ENCODE measurements at regions not wholly inside any gene's neighbourhood (a gene's known extent, or its start where the extent isn't known, plus 50 kb on each side); places are given as distances from the start of the nearest gene placed in this dataset.
A peak's percentile ranks its signal among the peaks of the same experiment; 100 is the strongest.
"Not testable (repeated sequence)": the region's sequence is repeated elsewhere in the genome, so short reads cannot be mapped to it uniquely, and the experiment has no call there.

DNA sequence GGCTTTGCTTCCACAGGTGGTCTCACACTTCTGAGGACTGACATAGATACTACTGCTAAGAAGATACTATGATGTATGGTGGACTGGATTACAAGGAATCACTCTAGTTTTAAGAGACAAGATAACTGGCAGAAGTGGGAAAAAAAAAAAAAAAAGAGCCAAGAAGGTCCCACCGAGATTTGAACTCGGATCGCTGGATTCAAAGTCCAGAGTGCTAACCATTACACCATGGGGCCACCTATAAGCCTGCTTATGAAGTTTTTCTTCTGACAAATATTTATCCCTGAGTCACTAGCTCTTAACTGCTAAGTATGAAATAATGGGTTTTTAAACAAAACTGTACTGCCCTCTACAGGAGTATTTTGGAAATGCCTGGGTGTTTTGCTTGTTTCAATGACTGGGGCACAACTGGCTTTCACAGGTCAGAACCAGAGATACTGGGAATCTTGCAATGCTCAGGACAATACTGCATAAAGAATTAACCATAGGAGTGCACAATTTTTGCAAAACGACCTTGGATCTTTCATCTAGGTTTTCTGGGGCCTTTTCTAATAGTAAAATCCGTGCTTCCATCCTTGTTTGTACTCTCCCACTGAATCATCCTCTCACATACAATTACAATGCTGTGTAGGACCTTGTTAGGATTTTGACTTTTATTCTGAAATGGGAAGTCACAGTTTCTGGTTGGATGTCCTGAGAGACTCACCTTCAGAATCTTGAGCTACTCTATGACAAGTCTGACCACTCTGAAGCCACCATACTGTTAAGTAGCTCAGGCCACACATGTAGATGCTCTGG, 116.3 kb downstream of the OR2B2 start:
- no peak overlapping the region for H3K9ac ChIP-seq (ENCODE audit: low read depth, low read length)
- no peaks in the 10 kb centered on the region for H3K36me3 ChIP-seq (ENCODE audit: control insufficient read depth, insufficient read depth, low read length)
- H3K4me1 ChIP-seq (ENCODE audit: control insufficient read depth, insufficient read depth, low read length): no peaks in the 10 kb centered on the region
- peak overlapping the region; percentile 33 for H3K4me3 ChIP-seq (ENCODE audit: low read depth, low read length)
- no peaks in the 10 kb centered on the region for H3K27me3 ChIP-seq (ENCODE audit: control insufficient read depth, insufficient read depth, low read length)
- no peaks in the 10 kb centered on the region for H3K9me3 ChIP-seq (ENCODE audit: control insufficient read depth, insufficient read depth, low read length)

DNA sequence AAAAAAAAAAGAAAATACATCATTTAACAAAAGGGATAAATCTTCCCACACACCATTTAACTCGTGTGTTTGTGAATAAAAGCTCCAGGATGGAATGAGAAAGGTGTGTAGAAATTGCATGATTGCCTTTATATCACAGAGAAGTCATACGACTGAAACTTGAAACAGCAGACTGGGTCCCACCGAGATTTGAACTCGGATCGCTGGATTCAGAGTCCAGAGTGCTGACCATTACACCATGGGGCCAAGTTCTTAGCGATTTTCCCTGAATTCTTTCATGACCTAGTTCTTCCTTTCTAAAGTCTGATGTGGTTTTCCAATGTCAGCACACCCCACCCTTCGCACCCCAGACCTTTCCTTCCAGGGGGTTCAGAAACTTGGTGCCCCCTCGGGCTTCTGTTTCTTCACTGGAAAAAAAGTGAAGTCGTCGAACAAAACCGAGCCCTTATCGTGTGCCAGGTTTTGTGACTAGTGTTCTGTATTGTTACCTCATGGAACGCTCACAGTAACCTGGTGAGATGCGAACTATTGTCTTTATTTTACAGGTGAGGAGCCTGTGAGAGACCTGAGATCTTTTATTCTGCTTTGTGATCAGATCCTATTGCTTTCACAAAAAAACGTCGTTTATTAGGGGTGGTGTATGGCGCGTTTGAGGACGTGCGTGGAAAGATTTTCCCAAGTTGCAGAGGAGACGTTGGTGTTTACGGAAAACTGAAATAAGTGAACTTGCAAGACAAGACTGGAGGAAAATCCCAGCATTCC, 120.8 kb downstream of the OR2B2 start:
- peak overlapping the region; percentile 84 for H3K4me3 ChIP-seq (ENCODE audit: low read depth, low read length)
- H3K27me3 ChIP-seq (ENCODE audit: control insufficient read depth, insufficient read depth, low read length): peaks cover 5% of the 10 kb centered on the region
- H3K4me1 ChIP-seq (ENCODE audit: control insufficient read depth, insufficient read depth, low read length): no peaks in the 10 kb centered on the region
- H3K36me3 ChIP-seq (ENCODE audit: control insufficient read depth, insufficient read depth, low read length): no peaks in the 10 kb centered on the region
- no peak overlapping the region for H3K9ac ChIP-seq (ENCODE audit: low read depth, low read length)
- no peaks in the 10 kb centered on the region for H3K9me3 ChIP-seq (ENCODE audit: control insufficient read depth, insufficient read depth, low read length)

DNA sequence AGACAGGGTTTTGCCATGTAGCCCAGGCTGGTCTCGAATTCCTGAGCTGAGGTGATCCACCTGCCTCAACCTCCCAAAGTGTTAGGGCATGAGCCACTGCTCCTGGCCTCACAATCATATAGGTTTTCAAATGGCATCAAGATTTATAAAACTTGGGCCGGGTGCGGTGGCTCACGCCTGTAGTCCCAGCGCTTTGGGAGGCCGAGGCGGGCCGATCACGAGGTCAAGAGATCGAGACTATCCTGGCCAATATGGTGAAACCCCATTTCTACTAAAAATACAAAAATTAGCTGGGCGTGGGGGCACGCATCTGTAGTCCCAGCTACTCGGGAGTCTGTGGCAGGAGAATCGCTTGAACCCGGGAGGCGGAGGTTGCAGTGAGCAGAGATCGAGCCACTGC, 123.8 kb downstream of the OR2B2 start:
- H3K9ac ChIP-seq (ENCODE audit: low read depth, low read length); H3K36me3 ChIP-seq (ENCODE audit: control insufficient read depth, insufficient read depth, low read length): not testable (repeated sequence)

DNA sequence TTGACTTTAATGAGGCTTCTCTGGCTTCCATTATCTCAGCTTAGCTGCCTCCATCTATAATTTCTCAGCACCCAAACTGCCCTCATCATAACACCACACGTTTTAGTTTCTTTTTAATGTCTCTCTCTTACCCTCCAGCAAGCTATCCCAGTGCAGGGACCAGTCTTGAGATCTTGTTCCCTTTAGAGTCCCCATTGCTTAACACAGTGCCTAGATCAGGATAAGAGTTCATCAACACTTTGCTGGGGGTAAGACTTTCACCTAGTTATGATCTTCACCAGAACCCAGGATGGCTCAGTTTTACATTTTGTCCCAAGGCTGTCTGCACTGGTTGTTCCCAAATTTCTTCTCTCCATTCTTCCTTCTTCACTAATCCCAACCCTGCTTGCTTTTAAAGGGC, 126.1 kb downstream of the OR2B2 start:
- Histone ChIP-seq H3K27me3 (ENCODE audit: control insufficient read depth, insufficient read depth, low read length) (peaks cover 17% of the 10 kb centered on the region), H3K4me1 (ENCODE audit: control insufficient read depth, insufficient read depth, low read length) (no peaks in the 10 kb centered on the region), H3K4me3 (ENCODE audit: low read depth, low read length) (no peak overlapping the region), H3K9me3 (ENCODE audit: control insufficient read depth, insufficient read depth, low read length) (no peaks in the 10 kb centered on the region), H3K36me3 (ENCODE audit: control insufficient read depth, insufficient read depth, low read length) (no peaks in the 10 kb centered on the region), H3K9ac (ENCODE audit: low read depth, low read length) (no peak overlapping the region)

More for the DNA sequence above, 123.8 kb downstream of the OR2B2 start:
- H3K27me3 ChIP-seq (ENCODE audit: control insufficient read depth, insufficient read depth, low read length): peaks cover 16% of the 10 kb centered on the region
- not testable (repeated sequence) for H3K9me3 ChIP-seq (ENCODE audit: control insufficient read depth, insufficient read depth, low read length); H3K4me3 ChIP-seq (ENCODE audit: low read depth, low read length); H3K4me1 ChIP-seq (ENCODE audit: control insufficient read depth, insufficient read depth, low read length)

DNA sequence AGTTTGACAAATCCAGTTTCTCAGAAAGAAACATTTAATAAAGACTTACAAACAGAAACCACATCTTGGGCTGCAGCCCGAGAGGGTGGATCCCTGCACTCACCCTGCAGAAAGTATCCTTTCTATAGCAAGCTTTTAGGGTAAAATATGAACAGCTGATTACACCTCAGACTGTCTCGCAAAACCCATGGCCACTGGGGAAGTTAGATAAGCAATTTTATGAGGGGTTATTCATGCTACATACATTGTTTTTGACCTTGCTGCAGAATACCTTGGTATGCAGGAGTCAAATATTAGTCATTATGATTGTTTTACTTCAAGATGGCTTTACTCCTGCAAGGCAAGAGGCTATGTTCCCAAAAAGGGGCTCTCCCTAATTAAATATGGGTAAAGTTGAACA, 126.9 kb downstream of the OR2B2 start:
- H3K36me3 ChIP-seq (ENCODE audit: control insufficient read depth, insufficient read depth, low read length): no peaks in the 10 kb centered on the region

DNA sequence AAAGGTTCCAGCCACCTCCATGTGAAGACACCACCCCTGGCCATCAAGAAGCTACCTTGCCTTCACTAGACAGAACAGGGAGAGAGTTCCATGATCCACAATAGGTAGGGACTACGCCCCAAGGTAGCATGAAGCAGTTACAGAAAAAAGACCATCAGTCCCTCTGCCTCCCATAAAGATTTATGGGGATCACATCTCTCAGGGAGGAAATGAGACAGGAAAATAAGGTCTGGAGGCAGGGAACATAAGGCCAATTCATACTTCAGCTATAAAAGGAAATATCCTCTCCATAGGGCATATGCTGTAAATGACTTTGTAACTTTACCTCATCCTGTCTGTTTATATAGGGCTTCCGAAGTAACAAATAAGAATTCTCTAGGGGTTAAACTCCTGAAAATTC, 129.4 kb downstream of the OR2B2 start:
- Histone ChIP-seq H3K4me3 (ENCODE audit: low read depth, low read length) (no peak overlapping the region), H3K36me3 (ENCODE audit: control insufficient read depth, insufficient read depth, low read length) (no peaks in the 10 kb centered on the region), H3K4me1 (ENCODE audit: control insufficient read depth, insufficient read depth, low read length) (no peaks in the 10 kb centered on the region), H3K27me3 (ENCODE audit: control insufficient read depth, insufficient read depth, low read length) (peaks cover 19% of the 10 kb centered on the region), H3K9ac (ENCODE audit: low read depth, low read length) (no peak overlapping the region), H3K9me3 (ENCODE audit: control insufficient read depth, insufficient read depth, low read length) (no peaks in the 10 kb centered on the region)

More for the DNA sequence above, 126.9 kb downstream of the OR2B2 start:
- no peak overlapping the region for H3K4me3 ChIP-seq (ENCODE audit: low read depth, low read length)
- H3K9me3 ChIP-seq (ENCODE audit: control insufficient read depth, insufficient read depth, low read length): no peaks in the 10 kb centered on the region
- no peaks in the 10 kb centered on the region for H3K4me1 ChIP-seq (ENCODE audit: control insufficient read depth, insufficient read depth, low read length)
- peaks cover 19% of the 10 kb centered on the region for H3K27me3 ChIP-seq (ENCODE audit: control insufficient read depth, insufficient read depth, low read length)
- H3K9ac ChIP-seq (ENCODE audit: low read depth, low read length): no peak overlapping the region

DNA sequence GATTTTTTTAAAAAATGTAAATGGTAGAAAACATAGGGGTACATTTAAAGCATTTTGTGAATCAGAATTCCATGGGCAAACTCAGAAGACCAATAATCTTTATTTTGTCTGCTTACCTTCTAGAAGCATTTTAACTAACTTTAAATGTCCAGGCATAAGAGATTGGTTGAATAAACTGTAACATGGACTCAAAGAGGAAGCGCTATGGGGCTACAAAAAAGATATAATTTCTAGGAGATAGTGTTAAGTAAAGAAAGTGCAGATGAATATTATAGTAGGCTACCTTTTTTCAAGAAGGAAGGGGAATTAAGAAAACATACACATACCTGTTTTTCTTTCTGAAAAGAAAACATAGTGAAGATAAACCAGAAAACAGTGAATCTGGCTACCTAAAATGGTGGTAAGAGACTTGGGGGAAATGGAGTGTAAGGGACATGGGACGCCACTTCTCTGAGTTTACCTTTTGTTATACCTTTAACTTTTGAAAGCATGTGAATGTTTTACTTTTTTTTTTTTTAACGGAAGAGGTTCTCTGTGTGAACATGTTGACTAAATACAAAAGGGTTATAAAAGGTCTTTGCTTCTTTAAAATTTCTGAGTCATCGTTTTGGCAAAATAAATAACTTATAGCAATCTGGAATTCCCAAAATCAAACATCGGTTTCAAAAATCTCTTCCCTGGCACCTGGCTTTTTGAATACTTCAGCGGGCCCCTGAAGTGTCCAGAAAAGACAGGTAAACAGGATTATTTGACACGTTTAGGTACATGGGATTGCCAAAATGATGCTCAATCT, 133.4 kb downstream of the OR2B2 start:
- Histone ChIP-seq H3K36me3 (ENCODE audit: control insufficient read depth, insufficient read depth, low read length) (no peaks in the 10 kb centered on the region), H3K27me3 (ENCODE audit: control insufficient read depth, insufficient read depth, low read length) (peaks cover 28% of the 10 kb centered on the region), H3K9ac (ENCODE audit: low read depth, low read length) (no peak overlapping the region), H3K9me3 (ENCODE audit: control insufficient read depth, insufficient read depth, low read length) (no peaks in the 10 kb centered on the region), H3K4me3 (ENCODE audit: low read depth, low read length) (no peak overlapping the region), H3K4me1 (ENCODE audit: control insufficient read depth, insufficient read depth, low read length) (no peaks in the 10 kb centered on the region)

DNA sequence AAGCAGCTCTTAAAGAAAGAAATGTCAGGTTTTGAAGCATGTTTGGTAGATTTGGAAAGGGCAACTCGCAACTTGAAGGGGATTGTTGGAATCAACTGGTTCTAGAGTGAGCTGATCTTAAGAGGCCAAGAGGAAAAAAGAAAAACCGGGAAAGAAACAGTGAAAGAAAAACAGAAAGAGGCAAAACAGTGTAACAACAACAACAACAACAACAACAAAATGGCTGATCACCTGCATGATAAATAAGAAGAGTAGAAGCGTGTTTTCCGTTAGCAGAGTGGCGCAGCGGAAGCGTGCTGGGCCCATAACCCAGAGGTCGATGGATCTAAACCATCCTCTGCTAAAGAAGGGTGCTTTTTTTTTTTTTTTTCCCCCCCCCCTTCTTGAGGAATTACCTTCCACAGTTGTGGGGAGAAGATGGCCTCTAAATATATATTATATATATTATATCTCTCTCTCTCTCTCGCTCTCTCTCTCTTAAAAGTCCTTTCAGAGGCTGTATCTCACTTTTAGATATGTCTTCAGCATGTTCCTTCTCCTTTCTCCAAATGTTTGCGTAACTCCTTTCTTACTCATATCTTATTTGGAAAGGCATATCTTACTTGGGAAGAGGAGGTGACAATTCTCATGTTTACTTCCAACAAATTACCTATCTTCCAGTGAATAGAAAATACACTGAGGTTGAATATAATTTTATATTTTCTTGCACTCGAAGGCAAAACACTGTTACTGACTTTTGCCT, 134.4 kb downstream of the OR2B2 start:
- peaks cover under 1% of the 10 kb centered on the region for H3K4me1 ChIP-seq (ENCODE audit: control insufficient read depth, insufficient read depth, low read length)
- H3K27me3 ChIP-seq (ENCODE audit: control insufficient read depth, insufficient read depth, low read length): peaks cover 39% of the 10 kb centered on the region
- no peaks in the 10 kb centered on the region for H3K36me3 ChIP-seq (ENCODE audit: control insufficient read depth, insufficient read depth, low read length)
- peak overlapping the region; percentile 67 for H3K4me3 ChIP-seq (ENCODE audit: low read depth, low read length)
- no peaks in the 10 kb centered on the region for H3K9me3 ChIP-seq (ENCODE audit: control insufficient read depth, insufficient read depth, low read length)
- H3K9ac ChIP-seq (ENCODE audit: low read depth, low read length): peak overlapping the region; percentile 41

DNA sequence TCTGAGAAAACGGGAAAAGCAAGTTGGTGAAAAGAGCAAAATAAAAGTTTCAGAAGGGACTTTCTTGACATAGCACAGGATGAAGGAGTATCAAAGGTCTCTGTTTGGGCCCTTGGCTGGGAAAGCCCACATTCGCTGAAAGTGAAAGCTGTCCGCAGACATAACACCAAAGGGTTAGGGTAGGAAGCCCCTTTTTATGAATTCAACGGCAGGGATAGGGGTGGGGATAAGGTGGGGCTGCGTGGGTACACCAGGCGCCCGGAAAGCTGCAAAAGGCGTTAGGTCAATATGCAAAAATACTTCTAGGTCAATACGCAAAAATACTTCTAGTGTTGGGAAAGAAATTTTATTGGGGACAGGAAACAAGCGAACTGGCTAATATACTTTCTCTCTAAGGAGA, 135.1 kb downstream of the OR2B2 start:
- Histone ChIP-seq H3K27me3 (ENCODE audit: control insufficient read depth, insufficient read depth, low read length) (peaks cover 43% of the 10 kb centered on the region), H3K4me3 (ENCODE audit: low read depth, low read length) (peak overlapping the region; percentile 67), H3K9me3 (ENCODE audit: control insufficient read depth, insufficient read depth, low read length) (no peaks in the 10 kb centered on the region), H3K36me3 (ENCODE audit: control insufficient read depth, insufficient read depth, low read length) (no peaks in the 10 kb centered on the region), H3K4me1 (ENCODE audit: control insufficient read depth, insufficient read depth, low read length) (peaks cover 4% of the 10 kb centered on the region), H3K9ac (ENCODE audit: low read depth, low read length) (peak overlapping the region; percentile 41)

DNA sequence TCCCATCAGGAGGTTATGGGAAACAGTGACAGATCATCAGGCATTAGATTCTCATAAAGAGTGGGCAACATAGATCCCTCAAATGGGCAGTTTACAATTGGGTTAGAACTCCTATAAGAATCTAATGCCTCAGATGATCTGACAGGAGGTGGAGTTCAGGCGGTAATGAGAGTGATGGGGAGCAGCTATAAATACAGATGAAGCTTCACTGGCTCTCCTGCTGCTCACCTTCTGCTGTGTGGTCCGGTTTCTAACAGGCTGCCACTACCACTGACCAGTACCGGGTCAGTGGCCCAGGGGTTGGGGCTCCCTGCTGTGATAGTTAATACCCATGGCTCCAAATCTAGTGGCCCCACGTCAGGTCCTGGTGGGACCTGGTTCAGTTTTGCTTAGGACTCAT, 135.7 kb downstream of the OR2B2 start:
- Histone ChIP-seq H3K27me3 (ENCODE audit: control insufficient read depth, insufficient read depth, low read length) (peaks cover 50% of the 10 kb centered on the region), H3K36me3 (ENCODE audit: control insufficient read depth, insufficient read depth, low read length) (no peaks in the 10 kb centered on the region), H3K4me1 (ENCODE audit: control insufficient read depth, insufficient read depth, low read length) (peaks cover 5% of the 10 kb centered on the region), H3K4me3 (ENCODE audit: low read depth, low read length) (peak overlapping the region; percentile 67), H3K9ac (ENCODE audit: low read depth, low read length) (no peak overlapping the region), H3K9me3 (ENCODE audit: control insufficient read depth, insufficient read depth, low read length) (no peaks in the 10 kb centered on the region)

DNA sequence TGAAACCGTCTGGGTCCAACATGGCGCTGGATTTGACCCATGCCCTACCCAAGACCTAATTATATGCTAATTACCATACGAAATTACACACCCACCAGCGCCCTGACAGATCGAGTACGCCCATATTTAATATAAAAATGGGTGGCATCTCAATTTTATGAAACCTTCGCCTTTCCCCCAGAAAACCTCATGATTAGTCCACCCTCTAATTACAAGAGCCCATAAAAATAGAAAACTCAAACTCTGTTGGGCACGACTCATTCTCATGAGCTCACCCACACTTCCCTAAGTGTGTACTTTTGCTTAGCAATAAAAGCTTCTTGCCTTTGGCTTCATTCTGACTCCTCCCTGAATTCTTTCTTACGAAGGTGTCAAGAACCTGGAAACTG, 136.4 kb downstream of the OR2B2 start:
- H3K27me3 ChIP-seq (ENCODE audit: control insufficient read depth, insufficient read depth, low read length): peaks cover 53% of the 10 kb centered on the region
- H3K4me1 ChIP-seq (ENCODE audit: control insufficient read depth, insufficient read depth, low read length): peaks cover 12% of the 10 kb centered on the region
- no peaks in the 10 kb centered on the region for H3K9me3 ChIP-seq (ENCODE audit: control insufficient read depth, insufficient read depth, low read length)
- H3K9ac ChIP-seq (ENCODE audit: low read depth, low read length): no peak overlapping the region
- H3K36me3 ChIP-seq (ENCODE audit: control insufficient read depth, insufficient read depth, low read length): no peaks in the 10 kb centered on the region
- no peak overlapping the region for H3K4me3 ChIP-seq (ENCODE audit: low read depth, low read length)

All from iPS-15b (cell line).